GM12873 (cell line): ENCODE measurements at regions not wholly inside any gene's neighbourhood (a gene's known extent, or its start where the extent isn't known, plus 50 kb on each side); places are given as distances from the start of the nearest gene placed in this dataset.

Source experiments
- TF ChIP-seq, protein P1 (sequence below): IDR thresholded peaks from 2 replicates; pipeline ENCODE4 v1.5.1; 2012; ENCODE audit warnings: low read depth, mild to moderate bottlenecking, moderate library complexity, low read length, control low read depth; ENCODE audit not compliant: insufficient read depth; ENCODE audit errors: missing control alignments

DNA sequence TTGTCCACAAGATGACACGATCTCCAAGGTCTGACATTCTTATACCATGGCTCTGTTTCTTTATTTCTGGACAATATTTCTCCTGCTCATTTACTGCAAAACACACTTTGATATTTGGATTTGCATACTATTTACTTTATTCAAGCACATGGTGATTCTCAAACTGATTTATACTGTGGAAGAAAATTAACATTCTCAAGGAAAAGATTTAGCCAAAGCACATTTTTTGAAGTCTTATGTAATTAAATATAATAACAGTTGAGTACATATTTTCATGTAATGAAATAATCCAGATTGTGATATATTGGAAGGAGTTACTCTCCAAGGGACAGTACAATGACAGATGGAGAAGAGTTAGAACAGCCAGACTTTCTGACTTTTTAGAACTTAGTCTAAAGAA, 155.8 kb upstream of the CT83 start:
- TF ChIP-seq, protein P1, sequence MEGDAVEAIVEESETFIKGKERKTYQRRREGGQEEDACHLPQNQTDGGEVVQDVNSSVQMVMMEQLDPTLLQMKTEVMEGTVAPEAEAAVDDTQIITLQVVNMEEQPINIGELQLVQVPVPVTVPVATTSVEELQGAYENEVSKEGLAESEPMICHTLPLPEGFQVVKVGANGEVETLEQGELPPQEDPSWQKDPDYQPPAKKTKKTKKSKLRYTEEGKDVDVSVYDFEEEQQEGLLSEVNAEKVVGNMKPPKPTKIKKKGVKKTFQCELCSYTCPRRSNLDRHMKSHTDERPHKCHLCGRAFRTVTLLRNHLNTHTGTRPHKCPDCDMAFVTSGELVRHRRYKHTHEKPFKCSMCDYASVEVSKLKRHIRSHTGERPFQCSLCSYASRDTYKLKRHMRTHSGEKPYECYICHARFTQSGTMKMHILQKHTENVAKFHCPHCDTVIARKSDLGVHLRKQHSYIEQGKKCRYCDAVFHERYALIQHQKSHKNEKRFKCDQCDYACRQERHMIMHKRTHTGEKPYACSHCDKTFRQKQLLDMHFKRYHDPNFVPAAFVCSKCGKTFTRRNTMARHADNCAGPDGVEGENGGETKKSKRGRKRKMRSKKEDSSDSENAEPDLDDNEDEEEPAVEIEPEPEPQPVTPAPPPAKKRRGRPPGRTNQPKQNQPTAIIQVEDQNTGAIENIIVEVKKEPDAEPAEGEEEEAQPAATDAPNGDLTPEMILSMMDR: no peak

DNA sequence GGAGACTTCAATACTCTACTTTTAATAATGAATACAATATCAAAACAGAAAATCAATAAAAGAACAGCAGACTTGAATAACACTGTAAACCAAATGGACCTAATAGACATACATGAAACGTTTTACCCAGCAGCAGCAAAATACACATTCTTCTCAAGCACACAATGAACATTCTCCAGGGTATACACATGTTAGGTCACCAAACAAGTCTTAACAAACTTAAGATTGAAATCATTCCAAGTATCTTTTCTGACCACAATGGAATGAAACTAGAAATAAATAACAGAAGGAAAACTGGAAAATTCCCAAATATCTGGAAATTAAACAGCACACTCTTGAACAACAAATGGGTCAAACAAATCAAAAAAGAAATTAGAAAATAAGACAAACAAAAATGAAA, 145.0 kb upstream of the CT83 start:
- TF ChIP-seq, protein P1: no peak

DNA sequence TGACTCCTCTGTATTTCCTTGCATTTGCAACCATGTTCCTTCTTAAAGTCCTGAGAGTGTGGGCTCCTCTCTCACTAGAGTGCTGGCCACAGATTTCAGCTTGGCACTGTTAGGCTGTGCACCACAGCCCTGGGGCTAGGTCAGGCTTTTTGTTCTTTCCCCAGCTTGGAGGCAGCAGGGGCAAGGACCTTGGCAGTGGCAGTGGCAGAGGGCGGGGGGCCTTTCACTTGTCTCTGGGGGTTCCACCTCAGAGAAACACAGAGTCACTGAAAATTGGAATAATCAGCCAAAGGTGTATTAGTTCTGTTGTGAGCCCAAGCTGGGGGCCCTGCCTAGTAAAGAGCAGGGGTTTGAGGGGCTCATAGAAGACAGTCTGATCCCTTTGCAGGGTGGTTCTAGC, 142.8 kb upstream of the CT83 start:
- TF ChIP-seq, protein P1: no peak

DNA sequence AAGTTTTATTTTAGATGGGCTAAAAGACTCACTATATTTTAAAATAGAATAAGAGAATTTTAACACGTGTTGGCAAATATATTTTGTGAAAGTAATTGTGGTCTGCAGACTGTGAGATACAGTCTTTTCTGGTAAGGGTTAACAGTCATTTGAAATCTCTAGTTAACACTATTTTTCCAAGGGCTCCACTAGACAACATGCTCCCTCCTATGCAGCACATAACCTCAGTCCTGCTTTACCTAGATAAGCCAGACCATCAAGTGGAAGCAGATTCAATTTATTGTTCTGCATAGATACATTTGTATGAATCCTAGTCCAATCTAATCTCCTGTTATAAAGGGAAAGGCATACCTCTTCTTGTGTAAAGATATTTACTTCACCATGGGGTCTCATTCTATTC, 133.2 kb upstream of the CT83 start:
- TF ChIP-seq, protein P1: no peak
